HEK293T (cell line): ENCODE measurements at regions not wholly inside any gene's neighbourhood (a gene's known extent, or its start where the extent isn't known, plus 50 kb on each side); places are given as distances from the start of the nearest gene placed in this dataset.

ENCODE experiments used
- CTCF ChIA-PET: fragments of 350-600 bp; formaldehyde crosslinking; extraction: SDS; loops from one replicate; lab custom pipeline; 2021; ENCODE audit warnings: antibody characterized with exemption, inconsistent platforms; lab: Yijun Ruan, JAX
- POLR2A ChIA-PET: fragments of 350-600 bp; formaldehyde crosslinking; extraction: SDS; loops from one replicate; lab custom pipeline; 2020; ENCODE audit warnings: antibody characterized with exemption, inconsistent platforms; lab: Yijun Ruan, JAX
- DNase-seq: peaks from one replicate; pipeline ENCODE4 v3.0.0; 2012; ENCODE audit warnings: mixed read lengths; ENCODE audit errors: extremely low spot score
- ARNT ChIP-seq: fragments of 450-650 bp; IDR thresholded peaks from 2 replicates; pipeline ENCODE4 v1.6.1; 2017; ENCODE audit warnings: mild to moderate bottlenecking
- BHLHE40 ChIP-seq: fragments of 450-650 bp; IDR thresholded peaks from 2 replicates; pipeline ENCODE4 v1.6.1; 2016; ENCODE audit warnings: mild to moderate bottlenecking, moderate library complexity, borderline replicate concordance
- CTBP1 ChIP-seq: fragments of 450-650 bp; IDR thresholded peaks from 2 replicates; pipeline ENCODE4 v1.6.1; 2016; ENCODE audit warnings: borderline replicate concordance
- ELF4 ChIP-seq: fragments of 450-650 bp; IDR thresholded peaks from 2 replicates; pipeline ENCODE4 v1.6.1; 2017; ENCODE audit warnings: antibody characterized with exemption
- FOXA1 ChIP-seq: fragments of 450-650 bp; IDR thresholded peaks from 2 replicates; pipeline ENCODE4 v1.6.1; 2016; ENCODE audit warnings: mild to moderate bottlenecking
- FOXK2 ChIP-seq: fragments of 450-650 bp; IDR thresholded peaks from 2 replicates; pipeline ENCODE4 v1.6.1; 2016; ENCODE audit warnings: mild to moderate bottlenecking
- FOXM1 ChIP-seq: fragments of 450-650 bp; IDR thresholded peaks from 2 replicates; pipeline ENCODE4 v1.6.1; 2017; ENCODE audit warnings: mild to moderate bottlenecking, borderline replicate concordance
- HDGF ChIP-seq: fragments of 450-650 bp; IDR thresholded peaks from 2 replicates; pipeline ENCODE4 v1.6.1; 2017; ENCODE audit warnings: antibody characterized with exemption, borderline replicate concordance
- L3MBTL2 ChIP-seq: fragments of 450-650 bp; conservative IDR thresholded peaks from 2 replicates; pipeline ENCODE4 v1.6.1; 2016; ENCODE audit warnings: mild to moderate bottlenecking
- LEF1 ChIP-seq: fragments of 450-650 bp; IDR thresholded peaks from 2 replicates; pipeline ENCODE4 v1.6.1; 2017; ENCODE audit warnings: mild to moderate bottlenecking, borderline replicate concordance
- NFRKB ChIP-seq: fragments of 450-650 bp; IDR thresholded peaks from 2 replicates; pipeline ENCODE4 v1.6.1; 2016; ENCODE audit warnings: mild to moderate bottlenecking, moderate library complexity
- SP1 ChIP-seq: fragments of 450-650 bp; IDR thresholded peaks from 2 replicates; pipeline ENCODE4 v1.6.1; 2017
- SUZ12 ChIP-seq: fragments of 450-650 bp; IDR thresholded peaks from 2 replicates; pipeline ENCODE4 v1.6.1; 2016; ENCODE audit warnings: mild to moderate bottlenecking
- TARDBP ChIP-seq: fragments of 450-650 bp; IDR thresholded peaks from 2 replicates; pipeline ENCODE4 v1.6.1; 2016
- ZNF384 ChIP-seq: fragments of 450-650 bp; IDR thresholded peaks from 2 replicates; pipeline ENCODE4 v1.6.1; 2016
- TF ChIP-seq, protein P1 (sequence below): fragments of 450-650 bp; IDR thresholded peaks from 2 replicates; pipeline ENCODE4 v1.6.1; 2016

DNA sequence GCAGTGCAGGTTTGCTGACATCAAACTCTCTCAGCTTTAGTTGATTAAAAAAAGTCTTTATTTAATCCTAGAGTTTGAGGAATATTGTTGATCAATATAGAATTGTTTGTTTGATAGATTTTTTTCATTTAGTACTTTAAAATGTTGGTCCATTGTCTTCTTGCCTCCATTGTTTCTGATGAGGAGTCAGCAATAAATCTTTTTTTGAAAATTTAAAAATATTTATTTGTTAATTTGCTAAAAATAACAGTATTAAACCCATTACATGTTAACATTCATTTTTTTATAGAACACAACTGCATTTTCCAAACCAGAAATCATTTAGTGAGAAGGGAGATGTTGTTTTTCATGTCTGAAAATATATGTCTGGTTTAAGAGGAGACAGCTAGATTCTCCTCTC lies 173.8 kb upstream of the USP24 start:
- no peak for DNase-seq
- TF ChIP-seq SP1 = no peak
- TF ChIP-seq CTBP1 = no peak
- TF ChIP-seq FOXM1 = no peak
- TF ChIP-seq FOXK2 = no peak
- no peak for TF ChIP-seq NFRKB
- TF ChIP-seq SUZ12 = no peak
- TF ChIP-seq BHLHE40 = no peak
- no peak for TF ChIP-seq ARNT
- no peak for TF ChIP-seq L3MBTL2
- TF ChIP-seq, protein P1, sequence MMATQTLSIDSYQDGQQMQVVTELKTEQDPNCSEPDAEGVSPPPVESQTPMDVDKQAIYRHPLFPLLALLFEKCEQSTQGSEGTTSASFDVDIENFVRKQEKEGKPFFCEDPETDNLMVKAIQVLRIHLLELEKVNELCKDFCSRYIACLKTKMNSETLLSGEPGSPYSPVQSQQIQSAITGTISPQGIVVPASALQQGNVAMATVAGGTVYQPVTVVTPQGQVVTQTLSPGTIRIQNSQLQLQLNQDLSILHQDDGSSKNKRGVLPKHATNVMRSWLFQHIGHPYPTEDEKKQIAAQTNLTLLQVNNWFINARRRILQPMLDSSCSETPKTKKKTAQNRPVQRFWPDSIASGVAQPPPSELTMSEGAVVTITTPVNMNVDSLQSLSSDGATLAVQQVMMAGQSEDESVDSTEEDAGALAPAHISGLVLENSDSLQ = no peak
- no peak for TF ChIP-seq ZNF384
- TF ChIP-seq HDGF = no peak
- no peak for TF ChIP-seq ELF4
- CTCF ChIA-PET = interaction anchor here (1.0 kb wide), 1 partner anchor 13 kb away, joined by 3 read pairs; no protein-coding TSS in a partner anchor
- POLR2A ChIA-PET = no interaction called here

DNA sequence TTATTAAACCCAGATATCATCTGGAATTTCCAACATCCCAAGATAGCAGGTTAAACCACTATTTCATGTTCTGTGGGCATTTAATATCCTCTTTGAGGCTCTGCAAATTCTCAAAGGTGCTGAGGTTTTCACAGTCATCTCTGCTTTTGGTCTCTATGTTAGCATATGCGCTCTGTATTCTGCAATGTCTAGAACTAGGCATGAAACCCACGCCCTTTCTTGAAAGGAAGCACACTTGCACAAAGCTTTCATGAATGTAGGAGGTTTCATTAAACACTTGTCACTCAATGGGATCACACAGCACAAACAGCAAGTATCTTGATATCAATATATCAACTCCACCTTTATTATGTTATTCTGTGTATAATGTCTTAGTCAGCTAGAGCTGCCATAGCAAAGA lies 172.0 kb upstream of the USP24 start:
- TF ChIP-seq FOXM1 = no peak
- no peak for DNase-seq
- CTCF ChIA-PET = interaction anchor here (0.7 kb wide), 1 partner anchor 11 kb away, joined by 3 read pairs; no protein-coding TSS in a partner anchor
- POLR2A ChIA-PET = no interaction called here

DNA sequence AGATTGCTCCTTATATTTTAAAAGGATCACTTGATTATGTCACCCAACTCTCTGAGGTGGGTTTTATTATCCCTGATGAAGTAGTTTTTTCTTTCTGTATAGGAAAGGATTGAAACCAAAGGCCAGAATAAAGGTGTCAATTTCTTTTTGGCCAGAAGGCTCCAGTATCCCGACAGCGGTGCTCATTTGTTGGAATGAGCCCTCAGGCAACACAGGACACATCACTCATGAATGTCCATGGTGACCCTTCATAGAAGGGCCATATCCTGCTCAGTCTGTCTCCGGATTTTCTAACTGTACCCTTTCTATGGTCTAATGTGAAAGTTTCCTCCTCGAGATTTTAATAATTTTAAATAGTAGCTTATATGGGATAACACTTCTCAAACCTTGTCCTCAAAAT lies 171.3 kb upstream of the USP24 start:
- no peak for TF ChIP-seq L3MBTL2
- no peak for TF ChIP-seq LEF1
- TF ChIP-seq BHLHE40 = no peak
- TF ChIP-seq FOXK2 = no peak
- TF ChIP-seq TARDBP = no peak
- no peak for TF ChIP-seq HDGF
- no peak for TF ChIP-seq FOXA1
- ChIA-PET CTCF (interaction anchor here (0.7 kb wide), 1 partner anchor 11 kb away, joined by 3 read pairs; no protein-coding TSS in a partner anchor), POLR2A (no interaction called here)
- no peak for DNase-seq

DNA sequence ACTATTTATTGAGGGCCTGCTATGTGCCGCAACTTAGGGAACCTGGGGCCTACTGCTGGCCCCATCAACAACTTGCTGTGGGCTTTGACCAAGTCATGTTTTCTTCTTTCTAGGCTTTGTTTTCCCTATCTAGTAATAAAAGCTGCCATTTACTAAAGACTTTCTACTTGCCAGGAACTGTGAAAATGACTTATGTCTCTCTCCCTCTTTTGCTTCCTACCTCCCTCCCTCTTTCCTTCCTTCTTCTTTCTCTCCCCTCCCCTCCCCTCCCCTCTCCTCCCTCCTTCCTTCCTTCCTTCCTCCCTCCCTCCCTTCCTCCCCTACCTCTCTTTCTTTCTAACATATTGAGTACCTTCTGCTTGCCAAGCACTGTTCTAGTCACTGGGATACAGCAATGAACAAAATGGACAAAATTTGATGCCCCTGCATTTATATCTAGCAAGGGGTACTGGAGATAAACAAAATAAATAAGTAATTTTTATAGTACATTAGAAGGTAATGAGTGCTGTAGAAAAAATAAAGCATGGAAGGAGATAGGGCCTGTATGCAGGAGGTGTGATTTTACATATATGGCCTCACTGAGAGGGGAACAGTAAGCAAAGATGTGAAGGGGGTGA lies 170.3 kb upstream of the USP24 start:
- TF ChIP-seq LEF1 (no peak), FOXK2 (no peak), SUZ12 (no peak), ARNT (no peak), BHLHE40 (no peak), FOXM1 (no peak), CTBP1 (no peak), L3MBTL2 (no peak), FOXA1 (no peak), HDGF (no peak), NFRKB (no peak), TARDBP (no peak), SP1 (no peak)
- TF ChIP-seq, protein P1 = no peak
- POLR2A ChIA-PET = no interaction called here
- CTCF ChIA-PET = no interaction called here
- no peak for DNase-seq

- POLR2A ChIA-PET = no interaction called here
- no peak for DNase-seq
- no peak for TF ChIP-seq SP1
- no peak for TF ChIP-seq LEF1
- no peak for TF ChIP-seq FOXK2
- TF ChIP-seq TARDBP = no peak
- CTCF ChIA-PET = interaction anchor here (1.6 kb wide), 1 partner anchor 9 kb away, joined by 7 read pairs; no protein-coding TSS in a partner anchor
Observed at GRCh38 chr1:55384637-55385036, 169.5 kb upstream of the USP24 start.

DNA sequence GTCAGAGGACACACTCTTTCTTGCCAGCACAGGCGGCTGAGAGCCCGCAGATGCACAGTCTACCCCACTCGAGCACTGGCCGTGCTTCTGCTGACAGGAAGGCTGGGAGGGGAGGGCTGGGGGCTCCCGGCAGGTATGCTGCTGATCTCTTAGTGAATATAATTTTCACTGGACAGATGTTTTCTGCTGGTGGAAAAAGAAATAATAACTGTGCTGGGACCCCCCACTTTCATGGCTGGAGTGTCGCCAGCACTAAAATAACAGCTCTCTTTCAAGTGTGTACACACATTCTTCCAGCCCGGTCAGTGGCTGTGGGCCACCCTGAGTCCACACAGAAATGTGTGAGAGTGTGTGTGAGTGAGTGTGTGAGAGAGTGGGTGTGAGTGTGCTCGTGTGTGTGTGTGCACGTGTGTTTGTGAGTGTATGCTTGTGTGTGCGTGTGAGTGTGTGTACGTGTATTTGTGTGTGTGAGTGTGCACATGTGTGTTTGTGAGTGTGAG lies 167.7 kb upstream of the USP24 start:
- ChIA-PET CTCF (no interaction called here), POLR2A (no interaction called here)
- no peak for DNase-seq
- TF ChIP-seq ZNF384 (no peak), ELF4 (no peak), NFRKB (no peak), HDGF (no peak), BHLHE40 (no peak), L3MBTL2 (no peak), SP1 (no peak), FOXK2 (no peak), LEF1 (no peak), ARNT (no peak), SUZ12 (no peak), CTBP1 (no peak), TARDBP (no peak), FOXA1 (no peak)
- TF ChIP-seq, protein P1 = no peak

DNA sequence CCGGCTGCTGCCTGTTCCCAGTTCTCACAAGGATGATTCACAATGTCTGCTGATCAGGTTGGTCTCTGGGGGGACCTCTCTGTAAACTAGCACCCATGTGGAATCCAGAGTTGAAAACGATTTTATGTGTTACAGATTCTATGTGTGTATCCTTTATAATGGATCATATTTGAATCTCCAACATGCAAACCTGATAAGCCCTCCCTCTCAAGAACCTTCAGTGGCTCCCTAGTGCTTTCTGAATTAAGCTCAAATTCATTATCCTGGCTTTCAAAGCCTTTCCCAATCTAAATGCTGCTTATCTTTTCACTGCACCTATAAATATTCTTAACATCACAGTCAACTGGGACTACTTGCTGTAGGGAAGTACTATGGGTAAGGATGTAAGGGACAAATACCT lies 166.8 kb upstream of the USP24 start:
- TF ChIP-seq FOXM1 (no peak), L3MBTL2 (no peak)
- ChIA-PET CTCF (no interaction called here), POLR2A (no interaction called here)
- no peak for DNase-seq
